ENCODE measurements at regions not wholly inside any gene's neighbourhood (a gene's known extent, or its start where the extent isn't known, plus 50 kb on each side); places are given as distances from the start of the nearest gene placed in this dataset.

DNA sequence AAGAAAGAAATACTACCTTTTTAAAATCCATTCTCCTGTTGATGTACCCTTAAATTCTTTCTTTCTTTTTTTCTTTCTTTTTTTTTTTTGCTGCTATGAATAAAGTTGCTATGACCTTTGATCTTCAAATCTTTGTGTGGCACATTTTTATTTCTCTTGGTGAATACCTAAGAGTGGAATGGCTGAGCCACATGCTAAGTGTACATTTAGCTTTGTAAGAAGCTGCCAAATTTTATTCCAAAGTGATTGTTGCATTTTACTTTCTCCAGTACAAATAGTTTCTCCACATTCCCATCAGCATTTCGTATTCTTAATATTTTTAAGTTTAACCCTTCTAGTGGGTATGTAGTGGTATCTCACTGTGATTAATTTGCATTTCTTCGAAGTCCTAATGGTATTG lies 88.8 kb upstream of the RAB27B start (continued):
- TF ChIP-seq RAD21 (IDR thresholded peaks at IDR 0.05; ENCODE audit: low read depth) = no peak
- TF ChIP-seq TCF7L2 (IDR thresholded peaks at IDR 0.05; ENCODE audit: borderline replicate concordance, extremely low read depth, insufficient read depth, insufficient read length) = no peak

DNA sequence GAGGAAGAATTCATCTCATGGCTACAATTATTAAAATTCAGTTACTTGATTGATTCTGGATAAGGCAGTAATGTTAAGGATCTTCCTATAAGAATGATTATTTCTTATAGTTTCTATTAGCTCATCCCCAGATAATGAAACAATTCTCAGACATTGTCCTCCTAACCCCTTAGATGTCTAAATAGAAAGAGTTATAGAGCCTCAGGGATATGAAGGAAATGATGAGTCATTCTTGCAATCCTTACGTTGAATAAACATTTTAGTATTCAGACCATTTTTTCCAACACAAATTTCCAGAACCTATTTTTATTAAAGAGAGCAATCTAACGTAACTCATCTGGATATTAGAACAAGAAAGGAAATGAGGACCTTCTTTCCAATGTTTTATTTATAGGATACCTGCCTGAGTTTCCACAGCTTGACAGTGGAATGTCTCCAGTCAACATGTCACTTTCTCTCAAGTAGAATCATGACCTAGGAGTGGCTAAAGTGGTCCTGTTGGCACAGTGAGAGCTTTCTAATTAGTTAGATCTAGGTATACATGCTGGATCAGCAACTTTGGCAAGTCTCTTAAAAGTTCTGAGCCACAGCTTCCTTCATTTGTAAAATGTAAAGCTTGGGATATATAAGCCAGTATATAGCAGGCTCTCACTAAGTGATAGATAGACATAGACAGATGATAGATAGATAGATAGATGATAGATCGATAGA lies 88.0 kb upstream of the RAB27B start:
- Histone ChIP-seq H3K4me2 (ENCODE audit: low read length) (peak overlapping the region; percentile 12; the same call in 1 of the 2 replicates), H4K20me1 (ENCODE audit: insufficient read depth) (no peaks in the 10 kb centered on the region), H3K79me2 (ENCODE audit: insufficient read depth, low read length) (no peaks in the 10 kb centered on the region), H3K9ac (ENCODE audit: low read length) (no peak overlapping the region), H3K9me2 (ENCODE audit: insufficient read depth) (no peaks in the 10 kb centered on the region), H2AFZ (ENCODE audit: low read depth, low read length, poor library complexity, severe bottlenecking) (peak overlapping the region; percentile 59), H3K27me3 (ENCODE audit: insufficient read depth, low read length) (no peaks in the 10 kb centered on the region), H3K36me3 (ENCODE audit: control insufficient read depth in 1 of 2, insufficient read depth in 2 of 2, low read length in 2 of 2) (no peaks in the 10 kb centered on the region), H3K4me3 (replicated peaks in 1 of 2; ENCODE audit: low read depth in 1 of 2, low read length in 2 of 2) (no peak overlapping the region), H3K4me1 (ENCODE audit: control insufficient read depth in 1 of 2, insufficient read depth in 2 of 2, low read length in 2 of 2) (peaks cover 0 to 29% of the 10 kb centered on the region in 2 experiments; a peak in 3 of 4 replicates), H3K9me3 (ENCODE audit: control insufficient read depth in 1 of 2, insufficient read depth in 1 of 2, low read depth in 1 of 2, low read length in 2 of 2) (no peaks in the 10 kb centered on the region), H3K27ac (ENCODE audit: low read depth, low read length) (no peak overlapping the region)
- TF ChIP-seq CBX3 (IDR thresholded peaks at IDR 0.05; ENCODE audit: low read depth) = no peak
- peak; percentile 33; the same call in 1 of the 2 replicates for TF ChIP-seq FOSL1 (IDR thresholded peaks at IDR 0.05; ENCODE audit: low read depth)
- no TSS peak for BruUV-seq (replicated peaks)
- ChIA-PET CTCF (no interaction called here), RAD21 (ENCODE audit: low non-redundant PET in 1 of 2, low total read pairs in 2 of 2, uncharacterized antibody in 2 of 2, unreplicated experiment in 2 of 2) (no interaction called here), POLR2A (no interaction called here)
- ATAC-seq = no peak
- DNase-seq (ENCODE audit: low read depth, low spot score) = no peak
- intact Hi-C loops (cut with micrococcal nuclease) = no loop called here

DNA sequence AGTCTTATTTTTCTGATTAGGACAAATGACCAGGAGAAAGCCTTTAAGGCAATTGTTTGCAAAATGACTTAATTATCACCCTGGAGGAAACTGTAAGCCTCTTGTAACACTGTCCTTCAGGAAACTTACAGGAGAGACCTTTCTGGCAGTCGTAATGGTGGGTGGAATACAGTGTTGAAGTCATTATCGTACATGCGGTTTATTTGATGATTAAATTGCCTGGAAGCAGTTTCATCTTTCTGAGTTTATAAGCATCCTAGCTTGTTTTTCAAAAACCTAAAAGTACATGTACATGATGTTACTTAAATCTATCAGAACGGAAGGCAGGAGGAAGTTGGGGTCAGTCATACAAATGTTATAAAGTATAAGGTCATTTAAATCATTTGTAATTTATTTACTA lies 86.2 kb upstream of the RAB27B start:
- no peaks in the 10 kb centered on the region for H3K27me3 ChIP-seq (ENCODE audit: insufficient read depth, low read length)
- no peak overlapping the region for H2AFZ ChIP-seq (ENCODE audit: low read depth, low read length, poor library complexity, severe bottlenecking)
- no peak overlapping the region for H3K9ac ChIP-seq (ENCODE audit: low read length)
- CTCF ChIA-PET = no interaction called here
- no peak for DNase-seq (ENCODE audit: low read depth, low spot score)
- H3K4me2 ChIP-seq (ENCODE audit: low read length) = no peak overlapping the region
- POLR2A ChIA-PET = no interaction called here
- peaks cover 0 to 24% of the 10 kb centered on the region in 2 experiments; a peak in 3 of 4 replicates for H3K4me1 ChIP-seq (ENCODE audit: control insufficient read depth in 1 of 2, insufficient read depth in 2 of 2, low read length in 2 of 2)
- intact Hi-C loops (cut with micrococcal nuclease) = no loop called here
- no peak for ATAC-seq
- RAD21 ChIA-PET (ENCODE audit: low non-redundant PET in 1 of 2, low total read pairs in 2 of 2, uncharacterized antibody in 2 of 2, unreplicated experiment in 2 of 2) = no interaction called here
- no peaks in the 10 kb centered on the region for H3K9me3 ChIP-seq (ENCODE audit: control insufficient read depth in 1 of 2, insufficient read depth in 1 of 2, low read depth in 1 of 2, low read length in 2 of 2)
- H3K4me3 ChIP-seq (replicated peaks in 1 of 2; ENCODE audit: low read depth in 1 of 2, low read length in 2 of 2) = no peak overlapping the region
- no peaks in the 10 kb centered on the region for H3K36me3 ChIP-seq (ENCODE audit: control insufficient read depth in 1 of 2, insufficient read depth in 2 of 2, low read length in 2 of 2)
- H3K27ac ChIP-seq (ENCODE audit: low read depth, low read length) = no peak overlapping the region
- H4K20me1 ChIP-seq (ENCODE audit: insufficient read depth) = no peaks in the 10 kb centered on the region
- no peaks in the 10 kb centered on the region for H3K9me2 ChIP-seq (ENCODE audit: insufficient read depth)
- BruUV-seq (replicated peaks) = no TSS peak
- no peaks in the 10 kb centered on the region for H3K79me2 ChIP-seq (ENCODE audit: insufficient read depth, low read length)
- TF ChIP-seq CBX3 (IDR thresholded peaks at IDR 0.05; ENCODE audit: low read depth) = no peak
- TF ChIP-seq JUND (IDR thresholded peaks at IDR 0.05) = no peak
- TF ChIP-seq EZH2 (IDR thresholded peaks at IDR 0.05) = no peak
- TF ChIP-seq SP1 (IDR thresholded peaks at IDR 0.05; ENCODE audit: low read depth) = no peak
- no peak for TF ChIP-seq SRF (IDR thresholded peaks at IDR 0.05; ENCODE audit: low read depth)
- no peak for TF ChIP-seq SIN3A (IDR thresholded peaks at IDR 0.05; ENCODE audit: low read depth)
- TF ChIP-seq POLR2AphosphoS5 (IDR thresholded peaks at IDR 0.05; ENCODE audit: low read depth, low read length) = no peak
- no peak for TF ChIP-seq CTCF (IDR thresholded peaks at IDR 0.05 in 2 of 3, conservative IDR thresholded peaks at IDR 0.05 in 1 of 3; ENCODE audit: borderline replicate concordance in 1 of 3, insufficient read depth in 1 of 3, low read depth in 2 of 3, low read length in 2 of 3)
- no peak for TF ChIP-seq RAD21 (IDR thresholded peaks at IDR 0.05; ENCODE audit: low read depth)
- TF ChIP-seq, protein P1, sequence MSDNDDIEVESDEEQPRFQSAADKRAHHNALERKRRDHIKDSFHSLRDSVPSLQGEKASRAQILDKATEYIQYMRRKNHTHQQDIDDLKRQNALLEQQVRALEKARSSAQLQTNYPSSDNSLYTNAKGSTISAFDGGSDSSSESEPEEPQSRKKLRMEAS (IDR thresholded peaks at IDR 0.05) = no peak
- TF ChIP-seq FOSL1 (IDR thresholded peaks at IDR 0.05; ENCODE audit: low read depth) = no peak
- no peak for TF ChIP-seq ELF1 (IDR thresholded peaks at IDR 0.05; ENCODE audit: borderline replicate concordance, low read depth)
- no peak for TF ChIP-seq EGR1 (IDR thresholded peaks at IDR 0.05; ENCODE audit: low read depth)
- TF ChIP-seq ZFX (IDR thresholded peaks at IDR 0.05) = no peak
- TF ChIP-seq, protein P2, sequence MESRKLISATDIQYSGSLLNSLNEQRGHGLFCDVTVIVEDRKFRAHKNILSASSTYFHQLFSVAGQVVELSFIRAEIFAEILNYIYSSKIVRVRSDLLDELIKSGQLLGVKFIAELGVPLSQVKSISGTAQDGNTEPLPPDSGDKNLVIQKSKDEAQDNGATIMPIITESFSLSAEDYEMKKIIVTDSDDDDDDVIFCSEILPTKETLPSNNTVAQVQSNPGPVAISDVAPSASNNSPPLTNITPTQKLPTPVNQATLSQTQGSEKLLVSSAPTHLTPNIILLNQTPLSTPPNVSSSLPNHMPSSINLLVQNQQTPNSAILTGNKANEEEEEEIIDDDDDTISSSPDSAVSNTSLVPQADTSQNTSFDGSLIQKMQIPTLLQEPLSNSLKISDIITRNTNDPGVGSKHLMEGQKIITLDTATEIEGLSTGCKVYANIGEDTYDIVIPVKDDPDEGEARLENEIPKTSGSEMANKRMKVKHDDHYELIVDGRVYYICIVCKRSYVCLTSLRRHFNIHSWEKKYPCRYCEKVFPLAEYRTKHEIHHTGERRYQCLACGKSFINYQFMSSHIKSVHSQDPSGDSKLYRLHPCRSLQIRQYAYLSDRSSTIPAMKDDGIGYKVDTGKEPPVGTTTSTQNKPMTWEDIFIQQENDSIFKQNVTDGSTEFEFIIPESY (IDR thresholded peaks at IDR 0.05; ENCODE audit: extremely low read depth, insufficient replicate concordance, low read length) = no peak

All from HCT116 (cell line).